ENCODE measurements at regions not wholly inside any gene's neighbourhood (a gene's known extent, or its start where the extent isn't known, plus 50 kb on each side); places are given as distances from the start of the nearest gene placed in this dataset.

DNA sequence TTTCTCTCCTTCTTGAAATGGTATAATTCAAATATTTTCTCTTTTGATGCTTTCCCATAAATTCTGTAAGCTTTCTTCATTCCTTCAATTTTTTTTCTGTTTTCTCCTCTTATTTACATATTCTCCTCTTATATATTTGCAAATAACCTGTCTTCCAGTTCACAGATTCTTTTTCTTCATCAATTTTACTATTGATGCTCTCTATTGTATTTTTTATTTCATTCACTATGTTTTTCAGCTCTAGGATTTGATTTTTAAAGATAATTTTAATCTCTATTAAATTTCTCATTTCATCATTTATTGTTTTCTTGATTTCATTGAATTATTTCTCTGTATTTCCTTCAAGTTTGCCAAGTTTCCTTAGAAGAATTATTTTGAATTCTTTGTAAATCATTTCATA, 54.0 kb upstream of the PRPS1L1 start:
- no peak for DNase-seq

GRCh38 chr7:18082169-18082568, 54.5 kb upstream of the PRPS1L1 start:
- DNase-seq: no peak

DNA sequence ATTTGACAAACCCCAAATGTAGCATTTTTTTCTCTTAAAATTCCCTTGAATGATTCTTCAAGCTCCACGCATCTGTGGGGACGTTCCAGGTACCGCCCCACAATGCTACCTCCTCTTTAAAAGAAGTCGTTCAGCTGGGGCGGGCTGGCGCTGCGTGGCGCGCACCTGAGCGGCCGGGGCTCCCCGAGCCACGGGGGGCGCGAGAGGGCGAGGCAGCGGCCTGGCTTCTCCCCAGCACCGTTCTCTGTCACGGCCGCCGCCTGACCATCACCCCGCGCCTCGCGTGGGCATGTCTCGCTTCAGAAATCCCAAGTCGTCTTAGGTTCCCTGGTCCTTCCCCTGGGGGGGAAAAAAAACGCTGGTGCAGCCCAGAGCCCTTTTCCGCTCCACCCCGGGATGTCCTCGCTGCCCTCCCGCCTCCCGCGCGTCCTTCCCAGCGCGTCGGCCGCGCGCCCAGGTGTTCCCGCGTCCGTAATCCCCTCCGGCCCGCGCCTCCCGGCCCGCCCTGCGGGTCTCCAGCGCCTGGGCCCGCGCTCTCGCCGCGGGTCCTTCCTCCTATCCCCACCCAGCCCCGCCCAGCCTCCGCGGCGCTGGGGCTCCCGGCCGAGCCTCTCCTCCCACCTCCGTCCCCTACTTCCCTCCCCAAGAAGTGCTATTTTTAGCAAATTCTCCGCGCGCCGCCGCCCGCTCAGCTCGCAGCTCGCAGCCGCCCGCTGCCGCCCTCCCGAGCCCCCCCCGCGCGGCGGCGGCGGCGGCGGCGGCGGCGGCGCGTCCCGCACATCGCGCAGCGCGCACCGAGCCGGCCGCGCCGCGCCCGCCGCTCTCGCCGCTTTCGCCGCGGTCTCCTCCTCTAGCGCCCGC, 58.7 kb upstream of the PRPS1L1 start:
- DNase-seq: no peak

- no peak for DNase-seq
Observed at GRCh38 chr7:18087026-18087686, 59.5 kb upstream of the PRPS1L1 start.

DNA sequence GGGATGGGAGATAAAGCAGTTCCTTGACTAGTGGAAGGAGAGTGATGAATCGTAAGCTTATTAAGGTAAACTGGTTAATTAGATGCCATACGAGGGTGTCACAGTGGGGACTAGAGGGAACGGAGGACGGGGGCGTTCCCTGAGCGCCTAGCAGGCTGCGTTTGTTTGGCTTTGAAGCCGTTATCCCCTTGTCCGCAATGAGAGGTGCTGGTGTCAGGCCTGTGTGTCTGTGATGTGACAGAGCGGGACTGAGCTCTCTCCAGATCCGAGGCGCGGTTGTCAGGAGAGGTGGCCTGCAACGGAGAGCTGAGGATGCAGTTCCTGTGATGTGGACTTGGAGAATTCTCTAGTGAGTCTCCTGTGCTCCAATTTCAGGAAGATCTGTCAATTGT, 60.0 kb upstream of the PRPS1L1 start:
- DNase-seq: no peak

GRCh38 chr7:18096087-18096486, 68.4 kb upstream of the PRPS1L1 start:
- no peak for DNase-seq

DNA sequence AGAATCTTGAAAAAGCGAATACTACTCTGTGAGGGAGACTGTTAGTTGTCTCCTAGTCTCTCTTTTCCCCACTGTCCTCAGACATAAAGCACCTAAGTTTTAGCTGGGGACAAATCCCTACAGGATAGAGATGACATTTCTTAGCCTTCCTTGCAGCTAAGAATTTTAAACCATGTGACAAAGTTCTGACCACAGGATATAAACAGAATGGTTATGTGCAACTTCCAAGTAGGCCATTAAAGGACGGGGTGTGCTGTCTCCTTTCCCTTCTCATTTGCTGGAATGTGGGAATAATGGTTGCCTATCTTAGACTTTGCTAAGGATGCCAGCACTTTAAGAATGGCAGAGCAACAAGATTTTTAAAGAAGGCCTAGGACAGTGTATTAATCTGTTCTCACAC, 74.9 kb upstream of the PRPS1L1 start:
- no peak for DNase-seq

- DNase-seq: no peak
Observed at GRCh38 chr7:18103436-18104218, 76.0 kb upstream of the PRPS1L1 start.

GRCh38 chr7:18109762-18110161, 82.1 kb upstream of the PRPS1L1 start:
- no peak for DNase-seq

DNA sequence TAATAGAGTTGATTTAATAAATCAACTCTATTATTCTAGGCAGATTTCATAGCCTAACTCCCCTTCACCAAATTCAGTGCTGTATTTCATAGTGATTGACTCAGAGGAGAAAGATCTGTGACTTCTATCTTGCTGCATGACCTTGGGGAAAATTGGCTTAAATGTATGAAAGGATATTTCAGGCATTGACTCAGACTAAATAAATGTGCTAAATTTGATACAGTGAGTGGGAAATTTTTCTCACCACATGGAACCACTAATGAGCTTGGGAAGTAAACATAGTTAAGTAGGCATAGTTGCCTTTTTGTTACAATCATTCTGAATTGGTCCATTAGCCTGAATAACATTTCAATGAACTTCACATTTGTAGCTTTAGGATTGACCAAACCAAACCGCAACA, 89.0 kb upstream of the PRPS1L1 start:
- no peak for DNase-seq

DNA sequence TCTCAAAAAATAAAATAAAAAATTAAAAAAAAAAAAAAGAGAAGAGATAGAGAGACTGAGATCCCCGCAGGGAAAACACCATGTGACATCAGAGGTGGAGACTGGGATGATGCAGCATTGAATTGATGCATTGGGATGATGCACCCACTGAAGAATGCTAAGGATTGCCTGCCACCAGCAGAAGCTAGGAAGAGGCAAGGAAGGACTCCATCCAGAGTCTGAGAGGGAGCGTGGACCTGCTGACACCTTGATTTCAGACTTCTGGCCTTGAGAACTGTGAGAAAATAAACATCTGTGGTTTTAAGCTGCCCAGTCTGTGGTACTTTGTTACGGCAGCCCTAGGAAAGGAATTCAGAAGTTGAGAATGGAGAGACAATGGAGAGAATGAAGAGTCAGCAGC, 89.8 kb upstream of the PRPS1L1 start:
- no peak for DNase-seq

GRCh38 chr7:18119985-18120384, 92.3 kb upstream of the PRPS1L1 start:
- no peak for DNase-seq

DNA sequence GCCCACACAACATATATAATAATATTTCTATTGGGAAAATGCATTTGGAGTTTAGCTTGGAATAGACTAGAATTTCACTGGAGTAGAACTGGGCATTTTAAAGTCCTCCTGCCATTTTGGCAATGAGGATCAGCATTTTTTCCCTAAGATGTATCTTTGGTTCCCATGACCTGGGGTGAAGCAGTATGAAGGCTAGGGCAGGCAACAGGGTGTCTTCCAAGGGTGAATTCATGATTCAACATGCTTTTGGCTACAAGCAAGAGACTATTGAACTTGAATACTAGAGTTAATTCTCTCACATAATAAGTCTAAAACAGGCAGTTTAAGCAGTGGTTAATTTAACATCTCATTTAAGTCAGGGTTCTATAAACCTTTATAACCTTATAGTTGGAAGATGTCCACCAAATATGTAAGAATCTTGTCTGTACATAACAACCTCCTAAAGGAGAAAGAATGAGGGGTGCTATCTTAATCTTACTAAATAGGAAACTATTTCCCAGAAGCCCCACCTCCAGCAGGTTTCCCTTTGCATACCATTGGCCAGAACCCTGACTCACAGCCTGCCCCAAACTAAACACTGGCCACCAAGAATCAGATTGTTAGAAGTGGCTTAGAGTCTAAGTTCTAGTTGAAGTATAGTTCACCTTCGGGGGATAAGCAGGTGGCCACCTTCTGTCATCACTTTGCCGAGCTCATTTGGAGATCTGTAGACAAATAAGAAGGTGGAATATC, 96.0 kb upstream of the PRPS1L1 start:
- no peak for DNase-seq

DNA sequence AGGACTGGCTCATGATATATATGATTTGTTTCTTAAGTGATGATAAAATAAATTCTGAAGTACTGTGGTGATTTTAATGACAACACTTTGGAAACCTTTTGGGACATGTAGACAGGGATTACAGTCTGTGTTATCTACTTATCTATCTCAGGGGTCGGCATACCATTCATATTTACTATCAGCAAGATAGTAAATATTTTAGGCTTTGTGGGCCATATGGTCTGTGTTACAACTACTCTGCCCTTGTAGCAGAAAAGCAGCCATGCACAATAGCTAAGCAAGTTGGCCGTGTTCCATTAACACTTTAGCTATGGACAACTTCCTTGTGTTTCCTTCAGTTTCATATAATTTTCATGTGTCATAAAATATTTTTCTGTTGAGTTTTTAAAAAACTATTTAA, 97.8 kb upstream of the PRPS1L1 start:
- no peak for DNase-seq

DNA sequence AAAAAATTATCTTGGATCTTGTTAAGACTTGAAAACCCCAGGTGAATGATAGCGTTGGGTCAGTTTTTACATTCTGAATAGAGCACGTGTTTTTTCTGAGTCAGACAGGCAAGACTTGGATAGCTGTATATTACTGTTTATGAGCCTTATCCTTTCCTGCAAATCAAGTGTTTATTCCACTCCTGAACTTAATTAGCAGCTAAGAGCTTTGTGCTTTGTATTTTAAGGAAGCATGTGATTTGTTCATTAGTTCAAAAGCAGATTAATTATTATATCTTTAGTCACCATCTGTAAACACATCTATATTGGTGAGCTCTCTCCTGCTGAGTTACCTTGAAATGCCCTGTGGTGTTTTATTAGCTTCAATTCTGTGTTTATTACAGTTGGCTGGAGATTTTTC, 98.6 kb upstream of the PRPS1L1 start:
- DNase-seq: no peak

GRCh38 chr7:18128846-18129245, 101.2 kb upstream of the PRPS1L1 start:
- DNase-seq: no peak

GRCh38 chr7:18132811-18133210, 105.2 kb upstream of the PRPS1L1 start:
- no peak for DNase-seq

- no peak for DNase-seq
Observed at GRCh38 chr7:18133921-18134320, 106.3 kb upstream of the PRPS1L1 start.

DNA sequence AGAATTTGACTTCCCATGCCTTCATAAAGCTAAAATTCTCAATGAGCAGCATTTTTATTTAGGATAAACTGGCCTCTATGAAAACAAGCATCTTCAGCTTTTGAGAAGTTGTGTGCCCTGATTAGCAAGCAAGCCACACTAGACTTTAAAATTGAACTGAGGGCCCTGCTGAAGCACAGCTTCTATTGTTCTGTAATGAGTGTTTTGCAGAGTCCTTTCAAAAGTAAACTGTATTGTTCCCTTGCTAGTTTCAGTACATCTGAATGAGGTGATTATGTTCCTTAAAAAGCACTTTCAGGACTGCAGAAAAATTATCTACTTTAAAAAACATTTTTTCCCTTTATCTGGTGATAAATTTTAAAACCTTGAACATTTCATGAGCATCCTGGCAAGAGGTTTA, 113.3 kb upstream of the PRPS1L1 start:
- DNase-seq: no peak

GRCh38 chr7:18144166-18144565, 116.5 kb upstream of the PRPS1L1 start:
- no peak for DNase-seq

DNA sequence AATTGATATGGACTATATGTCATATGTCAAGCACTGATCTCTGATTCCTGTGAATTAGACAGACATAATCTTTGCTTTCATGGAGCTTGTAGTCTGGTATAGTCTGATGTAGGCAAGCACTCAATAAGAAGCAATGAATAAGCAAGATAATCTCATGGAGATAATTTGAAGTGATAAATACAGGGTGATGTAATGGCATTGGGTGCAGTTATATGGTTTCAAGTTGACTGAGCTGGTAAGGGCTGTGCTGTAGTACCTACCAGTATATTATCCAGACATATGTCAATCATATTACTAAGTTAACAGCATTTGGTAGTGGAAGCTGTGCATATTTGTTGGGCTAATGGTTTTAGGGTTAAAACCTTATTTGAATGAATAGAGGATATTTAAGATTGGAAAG, 117.5 kb upstream of the PRPS1L1 start:
- DNase-seq: no peak

DNA sequence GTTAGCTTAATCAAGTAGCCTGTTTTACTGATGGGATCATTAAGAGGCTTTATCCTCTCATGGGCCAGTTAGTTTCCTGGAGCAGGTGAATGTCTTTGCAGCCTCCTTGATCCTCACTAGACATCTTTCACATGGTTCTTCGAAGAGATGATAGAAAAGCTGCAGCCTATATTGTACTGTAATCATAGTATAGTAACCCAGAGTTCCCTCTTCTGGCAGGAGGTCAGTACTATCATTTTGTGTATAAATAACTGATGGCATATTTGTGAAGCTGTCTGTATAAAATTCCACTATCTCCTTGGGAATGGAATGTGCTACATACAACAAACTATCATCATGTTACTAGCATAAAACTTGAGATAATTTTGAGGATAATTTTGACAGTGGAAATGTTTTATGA, 123.8 kb upstream of the PRPS1L1 start:
- DNase-seq: no peak

GRCh38 chr7:18153183-18153748, 125.6 kb upstream of the PRPS1L1 start:
- no peak for DNase-seq

Data from KG1 (cell line).